CD14-positive monocyte (primary cell): ENCODE measurements at regions not wholly inside any gene's neighbourhood (a gene's known extent, or its start where the extent isn't known, plus 50 kb on each side); places are given as distances from the start of the nearest gene placed in this dataset.

Experiments used
- DNase-seq, 3 donors: peaks; one replicate each; pipeline ENCODE4 v3.0.0-alpha.2; 2011 to 2022
- H2AFZ ChIP-seq: 2 replicates; pipeline ENCODE4 v1.6.0; 2012; ENCODE audit warnings: mild to moderate bottlenecking, low read depth, low read length, inconsistent platforms; ENCODE audit not compliant: insufficient read depth, poor library complexity, severe bottlenecking
- H3K27ac ChIP-seq, 2 donors: 1 replicate in 1 of 2; 2 replicates in 1 of 2; pipeline ENCODE4 v1.5.1; 2012 to 2013; ENCODE audit warnings: low read length in 2 of 2, control low read depth in 1 of 2, inconsistent platforms in 1 of 2, low read depth in 1 of 2, mild to moderate bottlenecking in 1 of 2
- H3K27me3 ChIP-seq, 2 donors: one replicate each; pipeline versions ENCODE4 v1.6.0 to v1.6.1; 2011 to 2013; ENCODE audit warnings: low read length in 2 of 2; ENCODE audit not compliant: control insufficient read depth in 2 of 2, insufficient read depth in 2 of 2
- H3K36me3 ChIP-seq, 2 donors: replicated peaks in 1 of 2; 1 replicate in 1 of 2; 2 replicates in 1 of 2; pipeline versions ENCODE4 v1.5.1 to v1.6.1; 2012 to 2013; ENCODE audit warnings: low read length in 2 of 2, control low read depth in 1 of 2, inconsistent platforms in 1 of 2, mild to moderate bottlenecking in 1 of 2; ENCODE audit not compliant: insufficient read depth in 2 of 2, control insufficient read depth in 1 of 2
- H3K4me1 ChIP-seq, 2 donors: 1 replicate in 1 of 2; 2 replicates in 1 of 2; pipeline versions ENCODE4 v1.5.1 to v1.6.1; 2012 to 2013; ENCODE audit warnings: low read length in 2 of 2, control low read depth in 1 of 2, inconsistent platforms in 1 of 2, mild to moderate bottlenecking in 1 of 2, moderate library complexity in 1 of 2; ENCODE audit not compliant: insufficient read depth in 2 of 2, control insufficient read depth in 1 of 2
- H3K4me2 ChIP-seq: replicated peaks from 2 replicates; pipeline ENCODE3; 2012; ENCODE audit warnings: low read length, moderate library complexity, mild to moderate bottlenecking; ENCODE audit not compliant: poor library complexity, severe bottlenecking; ENCODE audit errors: extremely low read depth
- H3K4me3 ChIP-seq, 3 experiments: fragments of 200-600 bp in 1 of 3; sonication (generic) in 1 of 3; replicated peaks in 1 of 3; 1 replicate in 2 of 3; 2 replicates in 1 of 3; pipeline ENCODE4 v1.5.1; 2011 to 2013; ENCODE audit warnings: low read length in 3 of 3, mild to moderate bottlenecking in 3 of 3, control low read depth in 2 of 3, low read depth in 2 of 3, inconsistent platforms in 1 of 3, moderate library complexity in 1 of 3
- H3K79me2 ChIP-seq: 2 replicates; pipeline ENCODE4 v1.6.0; 2012; ENCODE audit warnings: mild to moderate bottlenecking, control low read depth, inconsistent platforms, low read length, moderate library complexity; ENCODE audit not compliant: insufficient read depth
- H3K9ac ChIP-seq: 2 replicates; pipeline ENCODE4 v1.6.0; 2017; ENCODE audit warnings: low read length, mild to moderate bottlenecking; ENCODE audit not compliant: insufficient read depth, poor library complexity, severe bottlenecking
- H3K9me3 ChIP-seq, 2 donors: replicated peaks in 1 of 2; 1 replicate in 1 of 2; 2 replicates in 1 of 2; pipeline versions ENCODE4 v1.5.1 to v1.6.1; 2012 to 2013; ENCODE audit warnings: low read length in 2 of 2, control low read depth in 1 of 2; ENCODE audit not compliant: control insufficient read depth in 1 of 2, insufficient read depth in 1 of 2
- H4K20me1 ChIP-seq: 2 replicates; pipeline ENCODE4 v1.6.0; 2012; ENCODE audit warnings: mild to moderate bottlenecking, low read length, control low read depth, moderate library complexity; ENCODE audit not compliant: insufficient read depth
- H3K27ac Mint-ChIP-seq, 7 donors: one replicate each; pipeline ENCODE4 v1.8.0; 2020; ENCODE audit warnings: mild to moderate bottlenecking in 7 of 7, mixed read lengths in 7 of 7, moderate library complexity in 6 of 7, inconsistent platforms in 2 of 7
- H3K27me3 Mint-ChIP-seq, 3 donors: one replicate each; pipeline ENCODE4 v1.8.0; 2021 to 2022; ENCODE audit warnings: low read depth in 3 of 3, mild to moderate bottlenecking in 3 of 3, mixed read lengths in 3 of 3, moderate library complexity in 3 of 3, inconsistent platforms in 1 of 3
- H3K36me3 Mint-ChIP-seq, 2 donors: one replicate each; pipeline ENCODE4 v1.8.0; 2020; ENCODE audit warnings: mixed read lengths in 2 of 2, inconsistent platforms in 1 of 2, mild to moderate bottlenecking in 1 of 2
- H3K4me1 Mint-ChIP-seq: one replicate; pipeline ENCODE4 v1.8.0; 2020; ENCODE audit warnings: mild to moderate bottlenecking, mixed read lengths
- H3K4me3 Mint-ChIP-seq, 2 donors: one replicate each; pipeline ENCODE4 v1.8.0; 2020; ENCODE audit warnings: mild to moderate bottlenecking in 2 of 2, mixed read lengths in 2 of 2, moderate library complexity in 1 of 2
- H3K9me3 Mint-ChIP-seq, 7 donors: one replicate each; pipeline ENCODE4 v1.8.0; 2020 to 2022; ENCODE audit warnings: mixed read lengths in 7 of 7, mild to moderate bottlenecking in 6 of 7, moderate library complexity in 6 of 7, inconsistent platforms in 2 of 7
- WGBS: methylation state at CpG from one replicate; pipeline ENCODE4 v1.1.5; 2013; ENCODE audit warnings: missing lambda C conversion rate; ENCODE audit not compliant: insufficient coverage; 5-methylcytosine and 5-hydroxymethylcytosine counted together
- intact Hi-C, 2 donors: fragments of 100-400 bp; cut with micrococcal nuclease; formaldehyde crosslinking; loops; one replicate each; pipeline versions ENCODE4 v1.15.0 to v1.15.1; 2023
- TF ChIP-seq, protein P1 (sequence below): fragments of 200-600 bp; IDR thresholded peaks from one replicate; pipeline ENCODE4 v1.8.0; 2022; ENCODE audit warnings: antibody characterized with exemption, mild to moderate bottlenecking

DNA sequence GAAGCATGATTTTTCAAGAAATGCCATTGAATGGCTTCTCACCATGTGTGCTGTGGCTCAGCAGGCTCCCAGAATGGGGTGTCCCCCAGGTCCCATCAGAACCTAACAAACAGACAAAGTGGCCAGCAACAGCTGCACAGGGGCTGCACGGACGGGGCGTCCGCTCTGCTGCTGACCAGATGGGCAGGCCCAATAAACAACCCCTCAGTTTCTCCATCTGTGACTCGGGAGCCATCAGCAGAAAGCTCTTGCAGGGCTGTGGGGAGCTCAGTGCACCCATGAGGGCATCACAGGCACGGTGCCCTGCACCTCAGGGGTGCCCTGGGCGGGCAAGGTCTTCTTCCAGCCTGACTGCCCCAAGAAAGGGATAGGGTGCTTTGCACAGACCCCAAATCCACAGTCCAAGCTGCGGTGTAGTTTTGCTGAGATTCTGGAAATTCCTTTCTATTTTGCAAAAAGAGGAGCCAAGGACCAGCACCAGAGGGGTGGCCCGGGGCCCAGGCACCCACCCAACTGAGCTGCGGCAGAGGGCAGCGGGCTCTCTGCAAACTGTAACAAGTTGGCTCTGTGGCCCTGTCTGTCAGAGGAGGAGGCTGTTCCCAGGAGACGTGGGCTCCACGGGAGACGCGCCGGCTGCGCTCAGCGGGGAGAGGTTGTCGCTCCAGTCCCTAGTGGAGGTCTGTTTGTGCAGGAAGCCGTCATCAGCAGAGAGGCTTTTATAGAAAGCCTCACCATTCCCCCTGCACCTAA, 138.7 kb upstream of the PPP1R26 start:
- H3K79me2 ChIP-seq = no peaks in the 10 kb centered on the region
- H4K20me1 ChIP-seq = no peaks in the 10 kb centered on the region
- H3K4me3 ChIP-seq = no peak overlapping the region
- H3K4me2 ChIP-seq = no peak overlapping the region
- intact Hi-C loops = loop anchor here in 1 of 2 donors (5.0 kb wide), 1 partner anchor 644 kb away; no protein-coding TSS in a partner anchor
- no peak overlapping the region for H3K4me3 Mint-ChIP-seq
- H3K27ac Mint-ChIP-seq = no peak overlapping the region
- H2AFZ ChIP-seq = no peak overlapping the region
- TF ChIP-seq, protein P1, sequence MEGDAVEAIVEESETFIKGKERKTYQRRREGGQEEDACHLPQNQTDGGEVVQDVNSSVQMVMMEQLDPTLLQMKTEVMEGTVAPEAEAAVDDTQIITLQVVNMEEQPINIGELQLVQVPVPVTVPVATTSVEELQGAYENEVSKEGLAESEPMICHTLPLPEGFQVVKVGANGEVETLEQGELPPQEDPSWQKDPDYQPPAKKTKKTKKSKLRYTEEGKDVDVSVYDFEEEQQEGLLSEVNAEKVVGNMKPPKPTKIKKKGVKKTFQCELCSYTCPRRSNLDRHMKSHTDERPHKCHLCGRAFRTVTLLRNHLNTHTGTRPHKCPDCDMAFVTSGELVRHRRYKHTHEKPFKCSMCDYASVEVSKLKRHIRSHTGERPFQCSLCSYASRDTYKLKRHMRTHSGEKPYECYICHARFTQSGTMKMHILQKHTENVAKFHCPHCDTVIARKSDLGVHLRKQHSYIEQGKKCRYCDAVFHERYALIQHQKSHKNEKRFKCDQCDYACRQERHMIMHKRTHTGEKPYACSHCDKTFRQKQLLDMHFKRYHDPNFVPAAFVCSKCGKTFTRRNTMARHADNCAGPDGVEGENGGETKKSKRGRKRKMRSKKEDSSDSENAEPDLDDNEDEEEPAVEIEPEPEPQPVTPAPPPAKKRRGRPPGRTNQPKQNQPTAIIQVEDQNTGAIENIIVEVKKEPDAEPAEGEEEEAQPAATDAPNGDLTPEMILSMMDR = no peak
- H3K27me3 Mint-ChIP-seq = peaks cover 5 to 24% (median 23%) of the 10 kb centered on the region in 3 donors
- H3K4me1 ChIP-seq = no peaks in the 10 kb centered on the region
- no peaks in the 10 kb centered on the region for H3K36me3 Mint-ChIP-seq
- no peaks in the 10 kb centered on the region for H3K4me1 Mint-ChIP-seq
- no peaks in the 10 kb centered on the region for H3K36me3 ChIP-seq
- H3K9me3 Mint-ChIP-seq = peaks cover 0 to 2% (median 0%) of the 10 kb centered on the region in 7 donors
- H3K9ac ChIP-seq = no peak overlapping the region
- 81% methylated on average over 11 of the region's 20 CpGs for WGBS
- no peak overlapping the region for H3K27ac ChIP-seq
- H3K27me3 ChIP-seq = peaks cover 0 to 12% of the 10 kb centered on the region in 2 donors
- H3K9me3 ChIP-seq = no peaks in the 10 kb centered on the region
- no peak for DNase-seq

DNA sequence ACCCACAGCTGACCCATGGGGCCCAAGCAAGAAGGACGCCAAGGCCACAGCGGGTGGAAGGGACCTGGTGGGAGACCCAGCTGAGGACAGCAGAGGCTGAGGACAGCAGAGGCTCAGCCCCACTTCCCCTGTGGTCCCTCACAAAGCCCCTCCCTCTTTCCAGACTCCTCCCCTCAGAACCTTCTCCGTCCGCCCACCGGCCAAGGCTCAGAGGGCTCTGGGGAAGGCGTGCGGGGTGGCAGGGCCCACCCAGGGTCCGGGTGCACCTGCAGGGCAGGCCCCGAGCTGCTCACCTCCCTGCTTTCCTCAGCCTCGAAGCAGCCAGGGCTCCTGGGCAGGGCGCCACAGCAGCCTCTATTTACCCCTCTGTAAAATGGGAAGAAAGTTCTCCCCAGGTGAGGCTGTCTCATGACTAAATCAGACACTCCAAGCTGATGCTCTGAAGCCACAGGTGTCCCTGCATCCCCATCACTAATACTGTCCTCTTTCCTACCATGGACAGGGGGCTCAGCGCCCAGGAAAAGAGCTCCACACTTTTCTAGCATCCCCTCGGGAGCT, 137.9 kb upstream of the PPP1R26 start:
- TF ChIP-seq, protein P1 = no peak
- Histone ChIP-seq H3K27ac (no peak overlapping the region), H3K36me3 (no peaks in the 10 kb centered on the region), H3K9me3 (no peaks in the 10 kb centered on the region), H3K4me1 (no peaks in the 10 kb centered on the region), H3K4me3 (no peak overlapping the region), H4K20me1 (no peaks in the 10 kb centered on the region), H3K79me2 (no peaks in the 10 kb centered on the region), H3K9ac (no peak overlapping the region), H3K27me3 (peaks cover 0 to 12% of the 10 kb centered on the region in 2 donors), H2AFZ (no peak overlapping the region), H3K4me2 (no peak overlapping the region)
- no peak for DNase-seq
- H3K27me3 Mint-ChIP-seq = peaks cover 7 to 26% (median 23%) of the 10 kb centered on the region in 3 donors
- intact Hi-C loops = loop anchor here in 1 of 2 donors (2.0 to 5.0 kb wide), 2 partner anchors 255 to 644 kb away; partner anchors contain the start of gene OLFM1
- 93% methylated on average over 10 of the region's 13 CpGs for WGBS
- H3K27ac Mint-ChIP-seq = no peak overlapping the region
- no peaks in the 10 kb centered on the region for H3K36me3 Mint-ChIP-seq
- H3K4me1 Mint-ChIP-seq = no peaks in the 10 kb centered on the region
- peaks cover 0 to 2% (median 0%) of the 10 kb centered on the region in 7 donors for H3K9me3 Mint-ChIP-seq
- H3K4me3 Mint-ChIP-seq = no peak overlapping the region
